ENCODE measurements at regions not wholly inside any gene's neighbourhood (a gene's known extent, or its start where the extent isn't known, plus 50 kb on each side); places are given as distances from the start of the nearest gene placed in this dataset.

DNA sequence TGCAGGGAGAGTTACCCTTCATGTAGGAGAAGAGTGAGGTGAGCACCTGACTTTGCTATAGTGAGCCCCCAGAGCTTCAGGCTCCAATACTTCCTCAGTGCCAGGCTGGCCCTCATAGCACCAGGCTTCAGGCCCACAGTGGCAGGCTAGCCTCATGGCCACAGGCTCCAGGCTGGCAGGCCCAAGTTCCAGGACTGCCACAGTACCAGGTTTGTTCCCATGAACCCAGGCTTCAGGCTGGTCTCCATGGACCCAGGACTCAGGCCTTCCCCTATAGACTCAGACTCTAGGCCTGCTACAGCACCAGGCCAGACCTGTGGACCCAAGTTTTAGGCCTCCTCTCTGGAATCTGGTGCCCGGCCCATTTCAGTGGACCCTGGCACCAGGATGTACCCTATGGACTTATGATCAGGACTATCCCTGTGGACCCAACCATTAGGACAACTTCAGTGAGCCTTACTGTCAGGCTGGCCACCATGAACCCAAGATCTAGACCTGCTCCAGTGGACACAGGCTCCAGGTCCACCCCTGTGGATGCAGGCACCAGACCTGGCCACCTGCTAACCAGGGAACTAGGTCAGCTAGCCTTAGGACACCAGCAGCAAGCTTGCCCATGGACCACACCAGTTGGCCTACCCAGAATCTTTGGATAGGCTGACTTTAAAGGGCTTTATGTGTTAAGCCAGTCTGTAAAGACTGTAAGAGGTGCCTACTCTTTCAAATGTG lies 658.2 kb downstream of the KLHL13 start:
- Histone ChIP-seq H3K4me2 (ENCODE audit: insufficient read depth, low read length) (no peak overlapping the region), H3K9me3 (replicated peaks; ENCODE audit: control insufficient read depth, insufficient read depth, low read depth, low read length) (no peaks in the 10 kb centered on the region), H4K20me1 (replicated peaks; ENCODE audit: control insufficient read depth, insufficient read depth, low read length) (no peaks in the 10 kb centered on the region), H3K9ac (ENCODE audit: insufficient read depth in 1 of 2, low read depth in 2 of 2, low read length in 2 of 2) (no peak overlapping the region), H3K4me3 (no peak overlapping the region), H3K4me1 (replicated peaks in 1 of 2; ENCODE audit: control insufficient read depth in 2 of 2, insufficient read depth in 2 of 2, low read length in 2 of 2) (no peaks in the 10 kb centered on the region), H3K9me1 (ENCODE audit: control insufficient read depth, insufficient read depth, low read length) (no peaks in the 10 kb centered on the region), H3K27ac (ENCODE audit: extremely low read depth, low read depth, low read length) (no peak overlapping the region), H2AFZ (ENCODE audit: low read depth, low read length) (no peak overlapping the region), H3K79me2 (ENCODE audit: control insufficient read depth, insufficient read depth, low read length) (no peaks in the 10 kb centered on the region), H3K36me3 (ENCODE audit: control insufficient read depth, insufficient read depth, low read length) (no peaks in the 10 kb centered on the region), H3K27me3 (ENCODE audit: control insufficient read depth in 2 of 2, insufficient read depth in 2 of 2, low read length in 2 of 2) (no peaks in the 10 kb centered on the region)
- CTCF ChIA-PET (ENCODE audit: low intra/inter-chr PET ratio), result no interaction called here
- no peak for DNase-seq (ENCODE audit: extremely low read depth in 1 of 4, low spot score in 3 of 4)
- in situ Hi-C loops (cut with MboI), result no loop called here
- FAIRE-seq, result no peak
- TF ChIP-seq CCAR2 (IDR thresholded peaks at IDR 0.05; ENCODE audit: low read depth, low read length), result no peak
- TF ChIP-seq TEAD2 (tag; IDR thresholded peaks at IDR 0.05), result no peak
- TF ChIP-seq ARID2 (IDR thresholded peaks at IDR 0.05), result no peak
- no peak for TF ChIP-seq SMAD3 (CRISPR knock-in tag; conservative IDR thresholded peaks at IDR 0.05)
- TF ChIP-seq, protein P1, sequence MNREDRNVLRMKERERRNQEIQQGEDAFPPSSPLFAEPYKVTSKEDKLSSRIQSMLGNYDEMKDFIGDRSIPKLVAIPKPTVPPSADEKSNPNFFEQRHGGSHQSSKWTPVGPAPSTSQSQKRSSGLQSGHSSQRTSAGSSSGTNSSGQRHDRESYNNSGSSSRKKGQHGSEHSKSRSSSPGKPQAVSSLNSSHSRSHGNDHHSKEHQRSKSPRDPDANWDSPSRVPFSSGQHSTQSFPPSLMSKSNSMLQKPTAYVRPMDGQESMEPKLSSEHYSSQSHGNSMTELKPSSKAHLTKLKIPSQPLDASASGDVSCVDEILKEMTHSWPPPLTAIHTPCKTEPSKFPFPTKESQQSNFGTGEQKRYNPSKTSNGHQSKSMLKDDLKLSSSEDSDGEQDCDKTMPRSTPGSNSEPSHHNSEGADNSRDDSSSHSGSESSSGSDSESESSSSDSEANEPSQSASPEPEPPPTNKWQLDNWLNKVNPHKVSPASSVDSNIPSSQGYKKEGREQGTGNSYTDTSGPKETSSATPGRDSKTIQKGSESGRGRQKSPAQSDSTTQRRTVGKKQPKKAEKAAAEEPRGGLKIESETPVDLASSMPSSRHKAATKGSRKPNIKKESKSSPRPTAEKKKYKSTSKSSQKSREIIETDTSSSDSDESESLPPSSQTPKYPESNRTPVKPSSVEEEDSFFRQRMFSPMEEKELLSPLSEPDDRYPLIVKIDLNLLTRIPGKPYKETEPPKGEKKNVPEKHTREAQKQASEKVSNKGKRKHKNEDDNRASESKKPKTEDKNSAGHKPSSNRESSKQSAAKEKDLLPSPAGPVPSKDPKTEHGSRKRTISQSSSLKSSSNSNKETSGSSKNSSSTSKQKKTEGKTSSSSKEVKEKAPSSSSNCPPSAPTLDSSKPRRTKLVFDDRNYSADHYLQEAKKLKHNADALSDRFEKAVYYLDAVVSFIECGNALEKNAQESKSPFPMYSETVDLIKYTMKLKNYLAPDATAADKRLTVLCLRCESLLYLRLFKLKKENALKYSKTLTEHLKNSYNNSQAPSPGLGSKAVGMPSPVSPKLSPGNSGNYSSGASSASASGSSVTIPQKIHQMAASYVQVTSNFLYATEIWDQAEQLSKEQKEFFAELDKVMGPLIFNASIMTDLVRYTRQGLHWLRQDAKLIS (CRISPR knock-in tag; IDR thresholded peaks at IDR 0.05), result no peak
- TF ChIP-seq TRIM28 (IDR thresholded peaks at IDR 0.05), result no peak
- TF ChIP-seq, protein P2, sequence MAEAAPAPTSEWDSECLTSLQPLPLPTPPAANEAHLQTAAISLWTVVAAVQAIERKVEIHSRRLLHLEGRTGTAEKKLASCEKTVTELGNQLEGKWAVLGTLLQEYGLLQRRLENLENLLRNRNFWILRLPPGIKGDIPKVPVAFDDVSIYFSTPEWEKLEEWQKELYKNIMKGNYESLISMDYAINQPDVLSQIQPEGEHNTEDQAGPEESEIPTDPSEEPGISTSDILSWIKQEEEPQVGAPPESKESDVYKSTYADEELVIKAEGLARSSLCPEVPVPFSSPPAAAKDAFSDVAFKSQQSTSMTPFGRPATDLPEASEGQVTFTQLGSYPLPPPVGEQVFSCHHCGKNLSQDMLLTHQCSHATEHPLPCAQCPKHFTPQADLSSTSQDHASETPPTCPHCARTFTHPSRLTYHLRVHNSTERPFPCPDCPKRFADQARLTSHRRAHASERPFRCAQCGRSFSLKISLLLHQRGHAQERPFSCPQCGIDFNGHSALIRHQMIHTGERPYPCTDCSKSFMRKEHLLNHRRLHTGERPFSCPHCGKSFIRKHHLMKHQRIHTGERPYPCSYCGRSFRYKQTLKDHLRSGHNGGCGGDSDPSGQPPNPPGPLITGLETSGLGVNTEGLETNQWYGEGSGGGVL (CRISPR knock-in tag; IDR thresholded peaks at IDR 0.05), result no peak
- no peak for TF ChIP-seq CBX8 (IDR thresholded peaks at IDR 0.05; ENCODE audit: borderline replicate concordance, extremely low read depth, low read depth, low read length, poor library complexity, severe bottlenecking)
- TF ChIP-seq ZNF184 (CRISPR knock-in tag; IDR thresholded peaks at IDR 0.05), result no peak
- no peak for TF ChIP-seq POLR2AphosphoS5 (IDR thresholded peaks at IDR 0.05; ENCODE audit: control insufficient read depth, insufficient read depth, low read depth, low read length)
- no peak for TF ChIP-seq USF1 (CRISPR knock-in tag; IDR thresholded peaks at IDR 0.05)
- no peak for TF ChIP-seq TEAD1 (CRISPR knock-in tag; IDR thresholded peaks at IDR 0.05)
- no peak for TF ChIP-seq CTBP1 (IDR thresholded peaks at IDR 0.05; ENCODE audit: borderline replicate concordance)
- TF ChIP-seq ZNF280B (CRISPR knock-in tag; IDR thresholded peaks at IDR 0.05), result no peak
- TF ChIP-seq SIRT6 (IDR thresholded peaks at IDR 0.05; ENCODE audit: low read depth, low read length), result no peak
- intact Hi-C loops (cut with micrococcal nuclease), result no loop called here
- no peak for ATAC-seq
- POLR2A ChIA-PET, result no interaction called here
- no TSS peak for BruUV-seq (replicated peaks)
- 0% methylated on average over 1 of the region's 1 CpG for WGBS (ENCODE audit: insufficient coverage, low coverage, missing lambda C conversion rate)
